Sigmoid colon (tissue), 6 donors: ENCODE measurements at regions not wholly inside any gene's neighbourhood (a gene's known extent, or its start where the extent isn't known, plus 50 kb on each side); places are given as distances from the start of the nearest gene placed in this dataset.

Source experiments
- DNase-seq: peaks from one replicate; pipeline ENCODE4 v3.0.0-alpha.2; 2019
- H3K27ac ChIP-seq, 4 donors: fragments of 200-600 bp; sonication (generic); one replicate each; pipeline ENCODE4 v1.5.1; 2016 to 2019; ENCODE audit warnings: mild to moderate bottlenecking in 1 of 4
- H3K27me3 ChIP-seq, 3 donors: fragments of 200-600 bp; sonication (generic); one replicate each; pipeline ENCODE4 v1.5.1; 2019; ENCODE audit warnings: mild to moderate bottlenecking in 1 of 3
- H3K36me3 ChIP-seq, 4 donors: fragments of 200-600 bp; sonication (generic); one replicate each; pipeline ENCODE4 v1.5.1; 2016 to 2019
- H3K4me1 ChIP-seq, 4 donors: fragments of 200-600 bp; sonication (generic); one replicate each; pipeline ENCODE4 v1.5.1; 2017 to 2019
- H3K4me3 ChIP-seq, 4 donors: fragments of 200-600 bp; sonication (generic); one replicate each; pipeline ENCODE4 v1.5.1; 2017 to 2019; ENCODE audit warnings: mild to moderate bottlenecking in 2 of 4, moderate library complexity in 1 of 4
- H3K9me3 ChIP-seq, 4 donors: fragments of 200-600 bp in 3 of 4; sonication (generic) in 3 of 4; one replicate each; pipeline versions ENCODE4 v1.5.1 to v1.6.1; 2013 to 2019
- CTCF ChIP-seq, 4 experiments: fragments of 450-650 bp in 3 of 4; fragments of 200-600 bp in 1 of 4; IDR thresholded peaks; one replicate each; pipeline ENCODE4 v1.5.1; 2016 to 2019; ENCODE audit warnings: antibody characterized with exemption in 4 of 4, mild to moderate bottlenecking in 3 of 4, moderate library complexity in 2 of 4
- EP300 ChIP-seq, 4 donors: sonication (generic); formaldehyde crosslinking; IDR thresholded peaks; one replicate each; pipeline ENCODE4 v1.6.1; 2017; ENCODE audit warnings: antibody characterized with exemption in 4 of 4
- POLR2A ChIP-seq, 2 donors: fragments of 450-650 bp; IDR thresholded peaks; one replicate each; pipeline ENCODE4 v1.6.1; 2016; ENCODE audit warnings: antibody characterized with exemption in 2 of 2, mild to moderate bottlenecking in 2 of 2, moderate library complexity in 2 of 2
- POLR2AphosphoS5 ChIP-seq, 4 donors: sonication (generic); formaldehyde crosslinking; IDR thresholded peaks; one replicate each; pipeline ENCODE4 v1.6.1; 2017; ENCODE audit warnings: antibody characterized with exemption in 4 of 4
- WGBS, 2 donors: extraction: QIAGEN DNeasy Blood & Tissue Kit; methylation state at CpG; one replicate each; pipeline ENCODE4 v1.1.7; 2013; 5-methylcytosine and 5-hydroxymethylcytosine counted together
- intact Hi-C: fragments of 100-400 bp; cut with DNase I; formaldehyde crosslinking; loops from one replicate; pipeline ENCODE4 v1.15.1; 2023
- donor health status: healthy with polysubstance abuse.
- donor health status: healthy.

- WGBS, 2 donors = 91 to 93% methylated on average over 7 of the region's 7 CpGs
- Histone ChIP-seq H3K27ac (no peak overlapping the region), H3K9me3 (no peaks in the 10 kb centered on the region), H3K4me1 (no peaks in the 10 kb centered on the region), H3K36me3 (no peaks in the 10 kb centered on the region), H3K27me3 (peaks cover 0 to 3% (median 0%) of the 10 kb centered on the region in 3 donors), H3K4me3 (no peak overlapping the region)
- no peak for DNase-seq
- no peak for TF ChIP-seq CTCF (IDR thresholded peaks at IDR 0.05)
- intact Hi-C loops = no loop called here
These were observed 434.4 kb downstream of the PTPRU start for GRCh38 chr1:29670752-29671151.

- Histone ChIP-seq H3K4me3 (no peak overlapping the region), H3K27ac (no peak overlapping the region), H3K9me3 (no peaks in the 10 kb centered on the region), H3K27me3 (peaks cover 0 to 3% (median 0%) of the 10 kb centered on the region in 3 donors), H3K36me3 (no peaks in the 10 kb centered on the region), H3K4me1 (no peaks in the 10 kb centered on the region)
- WGBS, 2 donors = 40 to 65% methylated on average over 3 of the region's 3 CpGs
- intact Hi-C loops = no loop called here
- DNase-seq = no peak
- TF ChIP-seq POLR2A (IDR thresholded peaks at IDR 0.05) (no peak), EP300 (IDR thresholded peaks at IDR 0.05) (no peak), CTCF (IDR thresholded peaks at IDR 0.05) (no peak), POLR2AphosphoS5 (IDR thresholded peaks at IDR 0.05) (no peak)
These were observed 433.6 kb downstream of the PTPRU start for GRCh38 chr1:29669912-29670311.

GRCh38 chr1:29669158-29669871 lies 433.0 kb downstream of the PTPRU start:
- Histone ChIP-seq H3K27ac (no peak overlapping the region), H3K36me3 (no peaks in the 10 kb centered on the region), H3K4me3 (no peak overlapping the region), H3K27me3 (peaks cover 0 to 3% (median 0%) of the 10 kb centered on the region in 3 donors), H3K9me3 (no peaks in the 10 kb centered on the region), H3K4me1 (no peaks in the 10 kb centered on the region)
- TF ChIP-seq CTCF (IDR thresholded peaks at IDR 0.05) (no peak), POLR2AphosphoS5 (IDR thresholded peaks at IDR 0.05) (no peak), EP300 (IDR thresholded peaks at IDR 0.05) (no peak), POLR2A (IDR thresholded peaks at IDR 0.05) (no peak)
- WGBS, 2 donors = 69 to 79% methylated on average over 10 of the region's 10 CpGs
- intact Hi-C loops = no loop called here
- DNase-seq = no peak

GRCh38 chr1:29668551-29669157 lies 432.3 kb downstream of the PTPRU start:
- no peaks in the 10 kb centered on the region for H3K4me1 ChIP-seq
- no peak overlapping the region for H3K4me3 ChIP-seq
- no peak for DNase-seq
- H3K27ac ChIP-seq = no peak overlapping the region
- H3K9me3 ChIP-seq = no peaks in the 10 kb centered on the region
- no peak for TF ChIP-seq POLR2A (IDR thresholded peaks at IDR 0.05)
- TF ChIP-seq POLR2AphosphoS5 (IDR thresholded peaks at IDR 0.05) = no peak
- TF ChIP-seq CTCF (IDR thresholded peaks at IDR 0.05) = no peak
- no peak for TF ChIP-seq EP300 (IDR thresholded peaks at IDR 0.05)
- WGBS, 2 donors = 62 to 85% methylated on average over 7 of the region's 7 CpGs
- H3K27me3 ChIP-seq = peaks cover 0 to 3% (median 0%) of the 10 kb centered on the region in 3 donors
- intact Hi-C loops = no loop called here
- H3K36me3 ChIP-seq = no peaks in the 10 kb centered on the region
